ENCODE measurements at regions not wholly inside any gene's neighbourhood (a gene's known extent, or its start where the extent isn't known, plus 50 kb on each side); places are given as distances from the start of the nearest gene placed in this dataset.

DNA sequence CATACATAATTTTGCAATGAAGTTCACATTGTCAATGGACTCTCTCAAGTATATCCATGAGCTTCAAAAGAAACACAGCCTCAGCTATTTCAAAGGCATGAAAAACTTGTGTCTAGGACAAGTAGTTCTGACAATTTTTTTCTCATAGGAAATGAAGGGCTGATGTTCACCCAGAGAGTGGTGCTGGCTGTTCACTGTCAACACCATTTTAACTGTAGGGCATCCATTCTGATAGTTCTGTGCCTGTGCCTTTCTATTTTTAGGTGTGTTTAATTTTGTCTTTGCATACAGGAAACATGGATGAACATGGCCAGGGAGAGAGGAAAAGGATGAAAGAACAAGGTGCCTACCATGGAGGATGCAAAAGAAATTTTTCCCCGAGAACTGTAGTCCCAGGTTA is 135.3 kb upstream of the MAP9 start:
- Histone ChIP-seq H3K27me3 (ENCODE audit: insufficient read depth, poor library complexity, severe bottlenecking) (no peaks in the 10 kb centered on the region), H3K4me3 (replicated peaks; ENCODE audit: insufficient read depth, low read length) (no peak overlapping the region), H3K27ac (replicated peaks) (no peak overlapping the region)
- TF ChIP-seq, protein P1, sequence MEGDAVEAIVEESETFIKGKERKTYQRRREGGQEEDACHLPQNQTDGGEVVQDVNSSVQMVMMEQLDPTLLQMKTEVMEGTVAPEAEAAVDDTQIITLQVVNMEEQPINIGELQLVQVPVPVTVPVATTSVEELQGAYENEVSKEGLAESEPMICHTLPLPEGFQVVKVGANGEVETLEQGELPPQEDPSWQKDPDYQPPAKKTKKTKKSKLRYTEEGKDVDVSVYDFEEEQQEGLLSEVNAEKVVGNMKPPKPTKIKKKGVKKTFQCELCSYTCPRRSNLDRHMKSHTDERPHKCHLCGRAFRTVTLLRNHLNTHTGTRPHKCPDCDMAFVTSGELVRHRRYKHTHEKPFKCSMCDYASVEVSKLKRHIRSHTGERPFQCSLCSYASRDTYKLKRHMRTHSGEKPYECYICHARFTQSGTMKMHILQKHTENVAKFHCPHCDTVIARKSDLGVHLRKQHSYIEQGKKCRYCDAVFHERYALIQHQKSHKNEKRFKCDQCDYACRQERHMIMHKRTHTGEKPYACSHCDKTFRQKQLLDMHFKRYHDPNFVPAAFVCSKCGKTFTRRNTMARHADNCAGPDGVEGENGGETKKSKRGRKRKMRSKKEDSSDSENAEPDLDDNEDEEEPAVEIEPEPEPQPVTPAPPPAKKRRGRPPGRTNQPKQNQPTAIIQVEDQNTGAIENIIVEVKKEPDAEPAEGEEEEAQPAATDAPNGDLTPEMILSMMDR (IDR thresholded peaks at IDR 0.05; ENCODE audit: insufficient read depth, low read length), result no peak
- no peak for DNase-seq (ENCODE audit: low read depth in 1 of 2, low spot score in 1 of 2)

DNA sequence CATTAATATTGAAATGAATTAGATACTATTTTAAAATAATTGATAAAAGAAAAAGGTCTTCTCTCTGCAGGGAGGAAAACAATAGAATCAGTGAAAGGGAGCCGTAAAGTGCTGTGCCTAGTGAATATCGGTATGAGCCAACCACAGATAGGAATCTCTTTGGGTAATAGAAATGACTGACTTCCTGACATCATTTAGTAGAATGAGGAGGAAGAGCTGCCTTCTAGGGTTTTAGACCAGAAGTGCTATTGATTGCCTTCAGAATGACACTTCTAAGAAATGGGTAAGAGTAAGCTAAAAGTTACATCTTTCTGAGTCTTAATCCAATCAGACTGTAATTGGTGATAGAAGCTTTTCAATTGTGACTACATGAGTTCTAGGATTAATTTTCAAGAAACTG is 134.0 kb upstream of the MAP9 start:
- H3K27me3 ChIP-seq (ENCODE audit: insufficient read depth, poor library complexity, severe bottlenecking), result no peaks in the 10 kb centered on the region
- H3K27ac ChIP-seq (replicated peaks), result no peak overlapping the region
- TF ChIP-seq SPI1 (IDR thresholded peaks at IDR 0.05; ENCODE audit: borderline replicate concordance, low read depth) (no peak), GABPA (IDR thresholded peaks at IDR 0.05; ENCODE audit: low read depth) (no peak), POLR2AphosphoS5 (IDR thresholded peaks at IDR 0.05; ENCODE audit: low read depth) (no peak)
- TF ChIP-seq, protein P2, sequence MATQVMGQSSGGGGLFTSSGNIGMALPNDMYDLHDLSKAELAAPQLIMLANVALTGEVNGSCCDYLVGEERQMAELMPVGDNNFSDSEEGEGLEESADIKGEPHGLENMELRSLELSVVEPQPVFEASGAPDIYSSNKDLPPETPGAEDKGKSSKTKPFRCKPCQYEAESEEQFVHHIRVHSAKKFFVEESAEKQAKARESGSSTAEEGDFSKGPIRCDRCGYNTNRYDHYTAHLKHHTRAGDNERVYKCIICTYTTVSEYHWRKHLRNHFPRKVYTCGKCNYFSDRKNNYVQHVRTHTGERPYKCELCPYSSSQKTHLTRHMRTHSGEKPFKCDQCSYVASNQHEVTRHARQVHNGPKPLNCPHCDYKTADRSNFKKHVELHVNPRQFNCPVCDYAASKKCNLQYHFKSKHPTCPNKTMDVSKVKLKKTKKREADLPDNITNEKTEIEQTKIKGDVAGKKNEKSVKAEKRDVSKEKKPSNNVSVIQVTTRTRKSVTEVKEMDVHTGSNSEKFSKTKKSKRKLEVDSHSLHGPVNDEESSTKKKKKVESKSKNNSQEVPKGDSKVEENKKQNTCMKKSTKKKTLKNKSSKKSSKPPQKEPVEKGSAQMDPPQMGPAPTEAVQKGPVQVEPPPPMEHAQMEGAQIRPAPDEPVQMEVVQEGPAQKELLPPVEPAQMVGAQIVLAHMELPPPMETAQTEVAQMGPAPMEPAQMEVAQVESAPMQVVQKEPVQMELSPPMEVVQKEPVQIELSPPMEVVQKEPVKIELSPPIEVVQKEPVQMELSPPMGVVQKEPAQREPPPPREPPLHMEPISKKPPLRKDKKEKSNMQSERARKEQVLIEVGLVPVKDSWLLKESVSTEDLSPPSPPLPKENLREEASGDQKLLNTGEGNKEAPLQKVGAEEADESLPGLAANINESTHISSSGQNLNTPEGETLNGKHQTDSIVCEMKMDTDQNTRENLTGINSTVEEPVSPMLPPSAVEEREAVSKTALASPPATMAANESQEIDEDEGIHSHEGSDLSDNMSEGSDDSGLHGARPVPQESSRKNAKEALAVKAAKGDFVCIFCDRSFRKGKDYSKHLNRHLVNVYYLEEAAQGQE (IDR thresholded peaks at IDR 0.05; ENCODE audit: insufficient replicate concordance, low read depth), result no peak
- TF ChIP-seq, protein P1 (IDR thresholded peaks at IDR 0.05; ENCODE audit: insufficient read depth, low read length), result no peak
- no peak overlapping the region for H3K4me3 ChIP-seq (replicated peaks; ENCODE audit: insufficient read depth, low read length)
- no peak for DNase-seq (ENCODE audit: low read depth in 1 of 2, low spot score in 1 of 2)

DNA sequence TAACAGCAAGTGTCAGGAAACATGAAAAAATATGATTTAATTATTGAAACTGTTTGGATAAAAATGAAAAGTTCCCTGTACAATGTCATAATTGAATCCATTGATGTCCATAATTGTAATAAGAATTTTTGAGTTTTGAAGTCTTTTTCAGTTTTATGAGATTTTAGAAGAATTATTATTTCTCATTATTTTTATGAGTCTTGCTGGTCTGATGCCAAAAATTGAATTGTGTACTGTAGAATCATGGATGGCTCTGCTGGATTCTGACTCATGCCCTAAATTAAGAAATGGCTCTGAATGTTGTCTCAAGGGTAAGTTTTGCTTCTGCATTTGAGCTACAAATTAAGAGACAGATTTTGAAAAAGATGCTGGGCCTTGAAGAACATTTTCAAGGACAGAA is 132.8 kb upstream of the MAP9 start:
- DNase-seq (ENCODE audit: low read depth in 1 of 2, low spot score in 1 of 2), result no peak
- Histone ChIP-seq H3K27ac (replicated peaks) (no peak overlapping the region), H3K27me3 (ENCODE audit: insufficient read depth, poor library complexity, severe bottlenecking) (no peaks in the 10 kb centered on the region), H3K4me3 (replicated peaks; ENCODE audit: insufficient read depth, low read length) (no peak overlapping the region)
- TF ChIP-seq, protein P1 (IDR thresholded peaks at IDR 0.05; ENCODE audit: insufficient read depth, low read length), result no peak
- TF ChIP-seq SPI1 (IDR thresholded peaks at IDR 0.05; ENCODE audit: borderline replicate concordance, low read depth), result no peak
- TF ChIP-seq, protein P2 (IDR thresholded peaks at IDR 0.05; ENCODE audit: insufficient replicate concordance, low read depth), result no peak
- no peak for TF ChIP-seq GABPA (IDR thresholded peaks at IDR 0.05; ENCODE audit: low read depth)
- no peak for TF ChIP-seq POLR2AphosphoS5 (IDR thresholded peaks at IDR 0.05; ENCODE audit: low read depth)

DNA sequence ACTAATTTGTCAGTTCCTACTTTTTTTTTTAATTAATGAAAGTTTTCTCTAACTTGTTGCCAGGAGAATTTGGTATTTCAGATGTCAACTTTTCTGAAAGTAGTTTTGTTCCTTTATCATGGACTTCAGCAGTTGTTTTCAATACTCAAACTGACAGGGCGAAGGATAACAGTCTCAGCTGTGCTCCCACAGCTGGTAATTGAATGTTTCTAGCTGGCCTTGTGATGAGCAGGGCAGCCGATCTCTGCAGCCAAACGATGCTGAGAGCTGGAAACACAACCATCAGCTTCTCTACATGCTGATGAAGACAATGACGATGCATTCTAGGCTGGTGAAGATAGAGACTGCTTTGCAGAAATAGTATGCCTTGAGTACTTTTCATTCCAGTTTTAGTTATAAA is 130.0 kb upstream of the MAP9 start:
- Histone ChIP-seq H3K27me3 (ENCODE audit: insufficient read depth, poor library complexity, severe bottlenecking) (no peaks in the 10 kb centered on the region), H3K27ac (replicated peaks) (no peak overlapping the region), H3K4me3 (replicated peaks; ENCODE audit: insufficient read depth, low read length) (no peak overlapping the region)
- TF ChIP-seq, protein P1 (IDR thresholded peaks at IDR 0.05; ENCODE audit: insufficient read depth, low read length), result no peak
- no peak for TF ChIP-seq GABPA (IDR thresholded peaks at IDR 0.05; ENCODE audit: low read depth)
- TF ChIP-seq POLR2AphosphoS5 (IDR thresholded peaks at IDR 0.05; ENCODE audit: low read depth), result no peak
- no peak for TF ChIP-seq SPI1 (IDR thresholded peaks at IDR 0.05; ENCODE audit: borderline replicate concordance, low read depth)
- TF ChIP-seq, protein P2 (IDR thresholded peaks at IDR 0.05; ENCODE audit: insufficient replicate concordance, low read depth), result no peak
- no peak for DNase-seq (ENCODE audit: low read depth in 1 of 2, low spot score in 1 of 2)
